Panc1 (cell line): ENCODE measurements at regions not wholly inside any gene's neighbourhood (a gene's known extent, or its start where the extent isn't known, plus 50 kb on each side); places are given as distances from the start of the nearest gene placed in this dataset.

Experiments used
- ATAC-seq: fragments of 200-7000 bp; cut with Tn5 transposase; 2 replicates; pipeline ENCODE4 v1.9.1; 2020; ENCODE audit warnings: mild to moderate bottlenecking, moderate library complexity
- BruUV-seq: library from RNA; stranded (reverse); fragments of 400-500 nt; replicated peaks from 2 replicates; lab custom pipeline; 2021; lab: Mats Ljungman, UMichigan
- CTCF ChIA-PET: fragments of 300-600 bp; sonication (Branson Sonifier 250); formaldehyde crosslinking; loops from one replicate; lab custom pipeline; 2022; ENCODE audit warnings: antibody characterized with exemption; lab: Charles Lee
- POLR2A ChIA-PET: fragments of 300-600 bp; sonication (Branson Sonifier 250); formaldehyde crosslinking; loops from one replicate; lab custom pipeline; 2022; ENCODE audit warnings: antibody characterized with exemption; lab: Charles Lee
- DNase-seq: peaks from one replicate; pipeline ENCODE4 v3.0.0-alpha.2; 2010; ENCODE audit warnings: low read depth, low spot score
- H3K27ac ChIP-seq: 2 replicates; pipeline ENCODE4 v1.5.1; 2011; ENCODE audit warnings: mild to moderate bottlenecking, low read length, inconsistent platforms
- H3K27me3 ChIP-seq: fragments of 200-500 bp; sonication (Bioruptor generic); 2 replicates; pipeline ENCODE4 v1.6.0; 2014; ENCODE audit warnings: low read length, inconsistent platforms; ENCODE audit not compliant: control insufficient read depth, insufficient read depth
- H3K36me3 ChIP-seq: fragments of 200-500 bp; sonication (Bioruptor generic); 2 replicates; pipeline ENCODE4 v1.5.1; 2014; ENCODE audit warnings: inconsistent platforms, mild to moderate bottlenecking, low read length, moderate library complexity; ENCODE audit not compliant: control insufficient read depth, insufficient read depth
- H3K4me1 ChIP-seq: 2 replicates; pipeline ENCODE4 v1.5.1; 2011; ENCODE audit warnings: inconsistent platforms, mild to moderate bottlenecking, low read length, moderate library complexity; ENCODE audit not compliant: control insufficient read depth, insufficient read depth
- H3K4me3 ChIP-seq, 2 experiments: 2 replicates each; pipeline ENCODE4 v1.5.1; 2011 to 2012; ENCODE audit warnings: low read depth in 2 of 2, low read length in 2 of 2, mild to moderate bottlenecking in 2 of 2, inconsistent platforms in 1 of 2, moderate library complexity in 1 of 2
- H3K9me3 ChIP-seq: fragments of 200-500 bp; sonication (Bioruptor generic); 2 replicates; pipeline ENCODE4 v1.5.1; 2014; ENCODE audit warnings: low read depth, mild to moderate bottlenecking, inconsistent platforms, low read length, moderate library complexity; ENCODE audit not compliant: control insufficient read depth, insufficient read depth
- POLR2AphosphoS5 ChIP-seq: IDR thresholded peaks from 2 replicates; pipeline ENCODE4 v1.6.1; 2012; ENCODE audit warnings: mild to moderate bottlenecking, low read depth, low read length, moderate library complexity
- REST ChIP-seq, 2 experiments: IDR thresholded peaks; 2 replicates each; pipeline ENCODE4 v1.6.1; 2011 to 2012; ENCODE audit warnings: low read depth in 2 of 2, control low read depth in 1 of 2, low read length in 1 of 2, mild to moderate bottlenecking in 1 of 2, moderate library complexity in 1 of 2; ENCODE audit not compliant: insufficient read depth in 1 of 2
- SIN3A ChIP-seq: IDR thresholded peaks from 2 replicates; pipeline ENCODE4 v1.6.1; 2012; ENCODE audit warnings: low read depth, mild to moderate bottlenecking, low read length, moderate library complexity, borderline replicate concordance; ENCODE audit not compliant: insufficient read depth
- TCF7L2 ChIP-seq: IDR thresholded peaks from 2 replicates; pipeline ENCODE4 v1.6.1; 2011; ENCODE audit warnings: mild to moderate bottlenecking, low read depth, low read length, inconsistent platforms
- in situ Hi-C: cut with HindIII; loops from 2 replicates; pipeline ENCODE4 v1.10.0; 2016; ENCODE audit warnings: low sequenced_read_pairs, low pct_unique_long_range_greater_than_20kb
- intact Hi-C: fragments of 100-400 bp; cut with micrococcal nuclease; formaldehyde crosslinking; loops from one replicate; pipeline ENCODE4 v1.10.0; 2022; ENCODE audit not compliant: unreplicated experiment
- TF ChIP-seq, protein P1 (sequence below): fragments of 450-650 bp; IDR thresholded peaks from 2 replicates; pipeline ENCODE4 v1.5.1; 2017; ENCODE audit warnings: mild to moderate bottlenecking

DNA sequence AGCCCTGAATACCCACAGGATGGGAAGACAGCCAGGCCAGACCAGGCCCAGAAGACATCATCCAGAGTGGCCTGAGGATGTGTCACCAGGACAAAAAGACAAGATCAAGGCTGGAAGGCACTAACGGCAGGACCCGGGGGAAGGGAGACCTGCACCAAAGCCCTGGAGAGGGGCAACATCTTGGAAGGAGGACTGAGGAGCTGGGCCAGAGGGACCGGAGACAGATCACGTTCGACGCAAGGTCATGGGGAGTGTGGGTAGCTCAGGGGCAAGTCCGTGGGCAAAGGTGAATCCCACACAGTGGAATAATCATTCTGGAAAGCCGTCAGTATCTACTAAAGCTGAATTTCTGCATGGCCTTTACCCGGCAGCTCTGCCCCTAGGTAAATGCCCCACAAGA is 478.6 kb downstream of the MATN1 start:
- ATAC-seq (no peak), DNase-seq (no peak)
- TF ChIP-seq TCF7L2 (no peak), SIN3A (no peak), POLR2AphosphoS5 (no peak), REST (IDR thresholded peaks at IDR 0.05; ENCODE audit: insufficient read depth in 1 of 2, low read depth in 2 of 2, low read length in 1 of 2) (no peak)
- TF ChIP-seq, protein P1, sequence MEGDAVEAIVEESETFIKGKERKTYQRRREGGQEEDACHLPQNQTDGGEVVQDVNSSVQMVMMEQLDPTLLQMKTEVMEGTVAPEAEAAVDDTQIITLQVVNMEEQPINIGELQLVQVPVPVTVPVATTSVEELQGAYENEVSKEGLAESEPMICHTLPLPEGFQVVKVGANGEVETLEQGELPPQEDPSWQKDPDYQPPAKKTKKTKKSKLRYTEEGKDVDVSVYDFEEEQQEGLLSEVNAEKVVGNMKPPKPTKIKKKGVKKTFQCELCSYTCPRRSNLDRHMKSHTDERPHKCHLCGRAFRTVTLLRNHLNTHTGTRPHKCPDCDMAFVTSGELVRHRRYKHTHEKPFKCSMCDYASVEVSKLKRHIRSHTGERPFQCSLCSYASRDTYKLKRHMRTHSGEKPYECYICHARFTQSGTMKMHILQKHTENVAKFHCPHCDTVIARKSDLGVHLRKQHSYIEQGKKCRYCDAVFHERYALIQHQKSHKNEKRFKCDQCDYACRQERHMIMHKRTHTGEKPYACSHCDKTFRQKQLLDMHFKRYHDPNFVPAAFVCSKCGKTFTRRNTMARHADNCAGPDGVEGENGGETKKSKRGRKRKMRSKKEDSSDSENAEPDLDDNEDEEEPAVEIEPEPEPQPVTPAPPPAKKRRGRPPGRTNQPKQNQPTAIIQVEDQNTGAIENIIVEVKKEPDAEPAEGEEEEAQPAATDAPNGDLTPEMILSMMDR, result no peak
- Histone ChIP-seq H3K27ac (no peak overlapping the region), H3K4me3 (no peak overlapping the region), H3K36me3 (no peaks in the 10 kb centered on the region), H3K9me3 (no peaks in the 10 kb centered on the region), H3K27me3 (peaks cover 12% of the 10 kb centered on the region; the same call in 1 of the 2 replicates), H3K4me1 (no peaks in the 10 kb centered on the region)
- CTCF ChIA-PET, result no interaction called here
- intact Hi-C loops (no loop called here), in situ Hi-C loops (no loop called here)
- no TSS peak for BruUV-seq
- POLR2A ChIA-PET, result no interaction called here

DNA sequence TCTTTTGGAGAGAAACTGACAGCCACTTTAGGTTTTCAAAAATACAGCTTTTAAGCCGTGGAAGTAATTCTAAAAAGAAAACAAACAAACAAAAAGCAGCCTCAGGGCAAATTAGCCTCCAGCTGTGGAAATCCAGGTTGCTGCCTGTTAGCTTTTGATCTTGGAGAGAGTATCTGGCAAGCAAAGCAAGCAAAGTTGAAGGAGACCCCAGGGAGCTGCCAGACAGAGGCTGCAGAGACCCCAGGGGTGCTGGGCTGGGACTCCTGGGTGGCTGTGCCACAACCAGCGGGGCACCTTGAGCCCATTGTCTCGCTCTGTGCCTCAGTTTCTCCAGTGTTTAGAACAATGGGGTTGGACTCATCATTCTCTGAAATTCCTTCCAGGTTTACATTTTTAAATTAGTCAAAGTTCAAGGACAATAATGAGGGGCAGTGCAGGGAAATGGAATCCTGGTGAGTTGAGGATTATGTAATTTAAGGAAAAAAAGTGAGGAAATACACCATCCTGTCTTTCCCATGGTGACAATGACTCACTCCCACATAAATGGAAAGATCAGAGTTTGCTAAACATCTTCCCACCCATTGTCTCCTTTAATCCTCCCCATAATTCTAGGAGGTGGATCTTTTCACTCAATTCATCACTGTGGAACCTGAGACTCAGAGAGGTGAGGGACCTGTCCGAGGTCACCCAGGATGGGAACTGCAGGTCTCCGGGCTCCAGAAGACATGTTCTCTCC is 480.5 kb downstream of the MATN1 start:
- CTCF ChIA-PET, result no interaction called here
- in situ Hi-C loops (no loop called here), intact Hi-C loops (no loop called here)

More for the DNA sequence above, 480.5 kb downstream of the MATN1 start:
- Histone ChIP-seq H3K9me3 (no peaks in the 10 kb centered on the region), H3K4me1 (no peaks in the 10 kb centered on the region), H3K4me3 (no peak overlapping the region), H3K27me3 (peaks cover 12% of the 10 kb centered on the region; the same call in 1 of the 2 replicates), H3K27ac (no peak overlapping the region), H3K36me3 (no peaks in the 10 kb centered on the region)
- BruUV-seq, result no TSS peak
- POLR2A ChIA-PET, result no interaction called here
- TF ChIP-seq TCF7L2 (no peak), POLR2AphosphoS5 (no peak), REST (IDR thresholded peaks at IDR 0.05; ENCODE audit: insufficient read depth in 1 of 2, low read depth in 2 of 2, low read length in 1 of 2) (no peak), SIN3A (no peak)
- TF ChIP-seq, protein P1, result no peak
- ATAC-seq (no peak), DNase-seq (no peak)
